OCI-LY3 (cell line): ENCODE measurements at regions not wholly inside any gene's neighbourhood (a gene's known extent, or its start where the extent isn't known, plus 50 kb on each side); places are given as distances from the start of the nearest gene placed in this dataset.

Experiments
- H2AFZ ChIP-seq: fragments of 200-600, 300-600 bp; shearing (Covaris generic); 2 replicates; pipeline ENCODE4 v1.6.0; 2014; ENCODE audit warnings: antibody characterized with exemption, low read depth, low read length
- H3K27ac ChIP-seq: fragments of 200-600, 300-600 bp; sonication (generic); 2 replicates; pipeline ENCODE4 v1.5.1; 2014; ENCODE audit warnings: mild to moderate bottlenecking, low read length, moderate library complexity, mixed read lengths
- H3K27me3 ChIP-seq: fragments of 200-600, 300-600 bp; sonication (generic); 2 replicates; pipeline ENCODE4 v1.6.1; 2014; ENCODE audit warnings: low read depth, low read length, mixed read lengths
- H3K36me3 ChIP-seq: fragments of 200-600, 300-600 bp; sonication (generic); replicated peaks from 2 replicates; pipeline ENCODE3; 2014; ENCODE audit warnings: low read depth, low read length, mixed read lengths
- H3K4me1 ChIP-seq: fragments of 300-600, 200-600 bp; sonication (generic); 2 replicates; pipeline ENCODE4 v1.6.1; 2014; ENCODE audit warnings: low read length, mixed read lengths
- H3K4me2 ChIP-seq: fragments of 200-600, 300-600 bp; sonication (generic); 2 replicates; pipeline ENCODE4 v1.6.1; 2014; ENCODE audit warnings: low read length, mixed read lengths
- H3K4me3 ChIP-seq: fragments of 300-600, 200-600 bp; sonication (generic); 2 replicates; pipeline ENCODE4 v1.5.1; 2014; ENCODE audit warnings: antibody characterized with exemption, mild to moderate bottlenecking, low read length, moderate library complexity
- H3K79me2 ChIP-seq: fragments of 300-600, 200-600 bp; shearing (Covaris generic); 2 replicates; pipeline ENCODE4 v1.6.1; 2014; ENCODE audit warnings: mild to moderate bottlenecking, low read length, mixed read lengths
- H3K9ac ChIP-seq: fragments of 300-600, 200-600 bp; shearing (Covaris generic); 2 replicates; pipeline ENCODE4 v1.6.0; 2014; ENCODE audit warnings: mild to moderate bottlenecking, low read length, moderate library complexity
- H3K9me3 ChIP-seq: fragments of 200-600, 300-600 bp; shearing (Covaris generic); 2 replicates; pipeline ENCODE4 v1.6.1; 2014; ENCODE audit warnings: low read length, mixed read lengths; ENCODE audit not compliant: insufficient read depth
- H4K20me1 ChIP-seq: fragments of 200-600, 300-600 bp; sonication (generic); 2 replicates; pipeline ENCODE4 v1.6.1; 2016; ENCODE audit warnings: low read length, mixed read lengths; ENCODE audit not compliant: insufficient read depth
- EZH2phosphoT487 ChIP-seq: fragments of 200-600 bp; shearing (Covaris generic); IDR thresholded peaks from 2 replicates; pipeline ENCODE4 v1.6.1; 2018; ENCODE audit warnings: antibody characterized with exemption, mixed run types, low read depth
- TF ChIP-seq, protein P1 (sequence below): fragments of 200-600, 300-600 bp; sonication (generic); IDR thresholded peaks from 2 replicates; pipeline ENCODE4 v1.5.1; 2014; ENCODE audit warnings: antibody characterized with exemption, low read length, low read depth

DNA sequence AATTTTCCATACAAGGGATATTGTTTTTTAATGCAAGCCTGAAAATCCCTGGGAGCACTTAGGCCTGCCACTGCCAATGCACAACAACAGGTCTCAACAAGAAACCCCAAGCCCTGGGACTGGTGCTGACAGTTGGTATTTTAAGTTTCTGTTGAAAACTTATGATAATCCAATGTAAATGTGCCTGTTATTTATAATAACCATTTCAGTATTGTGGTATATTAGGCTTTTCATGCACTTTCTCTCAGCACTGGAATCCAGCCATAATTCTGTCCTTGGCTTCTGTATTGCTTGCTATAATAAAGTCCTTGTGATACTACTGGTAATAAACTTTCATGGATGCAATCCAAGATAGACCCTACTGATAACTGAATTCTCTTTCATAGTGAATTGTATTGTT lies 218.9 kb downstream of the PCDH7 start:
- H3K9me3 ChIP-seq = no peaks in the 10 kb centered on the region
- no peak overlapping the region for H2AFZ ChIP-seq
- H3K4me1 ChIP-seq = no peaks in the 10 kb centered on the region
- no peaks in the 10 kb centered on the region for H3K79me2 ChIP-seq
- no peaks in the 10 kb centered on the region for H4K20me1 ChIP-seq
- H3K27ac ChIP-seq = no peak overlapping the region
- no peaks in the 10 kb centered on the region for H3K36me3 ChIP-seq
- no peak overlapping the region for H3K4me2 ChIP-seq
- TF ChIP-seq, protein P1, sequence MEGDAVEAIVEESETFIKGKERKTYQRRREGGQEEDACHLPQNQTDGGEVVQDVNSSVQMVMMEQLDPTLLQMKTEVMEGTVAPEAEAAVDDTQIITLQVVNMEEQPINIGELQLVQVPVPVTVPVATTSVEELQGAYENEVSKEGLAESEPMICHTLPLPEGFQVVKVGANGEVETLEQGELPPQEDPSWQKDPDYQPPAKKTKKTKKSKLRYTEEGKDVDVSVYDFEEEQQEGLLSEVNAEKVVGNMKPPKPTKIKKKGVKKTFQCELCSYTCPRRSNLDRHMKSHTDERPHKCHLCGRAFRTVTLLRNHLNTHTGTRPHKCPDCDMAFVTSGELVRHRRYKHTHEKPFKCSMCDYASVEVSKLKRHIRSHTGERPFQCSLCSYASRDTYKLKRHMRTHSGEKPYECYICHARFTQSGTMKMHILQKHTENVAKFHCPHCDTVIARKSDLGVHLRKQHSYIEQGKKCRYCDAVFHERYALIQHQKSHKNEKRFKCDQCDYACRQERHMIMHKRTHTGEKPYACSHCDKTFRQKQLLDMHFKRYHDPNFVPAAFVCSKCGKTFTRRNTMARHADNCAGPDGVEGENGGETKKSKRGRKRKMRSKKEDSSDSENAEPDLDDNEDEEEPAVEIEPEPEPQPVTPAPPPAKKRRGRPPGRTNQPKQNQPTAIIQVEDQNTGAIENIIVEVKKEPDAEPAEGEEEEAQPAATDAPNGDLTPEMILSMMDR = no peak
- no peak for TF ChIP-seq EZH2phosphoT487
- no peak overlapping the region for H3K4me3 ChIP-seq
- H3K9ac ChIP-seq = no peak overlapping the region
- H3K27me3 ChIP-seq = no peaks in the 10 kb centered on the region

DNA sequence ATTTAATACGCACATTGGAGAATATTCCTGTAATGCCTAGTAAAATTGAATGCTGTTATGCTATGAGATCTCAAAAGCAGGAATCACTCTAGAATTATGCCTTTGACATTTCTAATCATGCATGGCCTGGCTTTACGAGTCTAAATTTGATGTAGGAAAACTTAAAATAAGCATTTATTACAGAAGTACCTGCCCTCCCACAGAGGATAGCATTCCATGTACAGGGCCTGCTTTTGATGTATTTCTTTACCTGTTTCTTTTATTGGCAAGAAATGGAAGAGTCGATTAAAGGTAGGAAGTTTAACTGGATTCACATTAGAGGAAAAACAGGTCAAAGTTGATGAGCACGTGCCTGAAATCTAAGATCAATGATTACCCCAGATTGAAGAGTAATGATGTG lies 219.5 kb downstream of the PCDH7 start:
- H3K4me1 ChIP-seq = no peaks in the 10 kb centered on the region
- no peaks in the 10 kb centered on the region for H3K9me3 ChIP-seq
- TF ChIP-seq, protein P1 = no peak
- no peak for TF ChIP-seq EZH2phosphoT487
- no peaks in the 10 kb centered on the region for H3K27me3 ChIP-seq
- H3K36me3 ChIP-seq = no peaks in the 10 kb centered on the region
- no peaks in the 10 kb centered on the region for H4K20me1 ChIP-seq
- H3K4me3 ChIP-seq = no peak overlapping the region
- no peak overlapping the region for H2AFZ ChIP-seq
- H3K4me2 ChIP-seq = no peak overlapping the region
- H3K9ac ChIP-seq = no peak overlapping the region
- H3K79me2 ChIP-seq = no peaks in the 10 kb centered on the region
- H3K27ac ChIP-seq = no peak overlapping the region

DNA sequence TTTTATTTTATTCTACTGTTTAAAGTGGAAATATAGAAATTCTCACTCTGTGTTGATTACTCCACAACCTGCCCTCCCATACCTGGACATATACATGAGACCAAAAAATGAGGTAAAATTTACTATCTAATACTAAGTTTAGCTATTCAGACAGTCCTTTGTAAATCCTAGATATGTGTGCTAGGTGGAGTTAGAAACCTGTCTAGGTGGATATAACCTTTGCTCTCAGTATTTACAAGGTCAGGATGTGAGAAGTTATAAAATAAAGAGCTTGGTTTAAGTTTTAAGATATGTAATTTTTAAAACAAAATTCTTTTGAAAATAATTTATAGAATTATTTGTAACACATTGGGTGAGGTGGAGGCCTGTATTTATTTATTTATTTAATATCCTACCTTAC lies 221.5 kb downstream of the PCDH7 start:
- no peak overlapping the region for H3K9ac ChIP-seq
- no peak for TF ChIP-seq EZH2phosphoT487
- TF ChIP-seq, protein P1 = no peak
- H3K27ac ChIP-seq = no peak overlapping the region
- no peaks in the 10 kb centered on the region for H3K36me3 ChIP-seq
- no peak overlapping the region for H3K4me3 ChIP-seq
- no peak overlapping the region for H2AFZ ChIP-seq
- H3K79me2 ChIP-seq = no peaks in the 10 kb centered on the region
- no peaks in the 10 kb centered on the region for H3K4me1 ChIP-seq
- H4K20me1 ChIP-seq = no peaks in the 10 kb centered on the region
- H3K4me2 ChIP-seq = no peak overlapping the region
- H3K9me3 ChIP-seq = no peaks in the 10 kb centered on the region
- no peaks in the 10 kb centered on the region for H3K27me3 ChIP-seq

DNA sequence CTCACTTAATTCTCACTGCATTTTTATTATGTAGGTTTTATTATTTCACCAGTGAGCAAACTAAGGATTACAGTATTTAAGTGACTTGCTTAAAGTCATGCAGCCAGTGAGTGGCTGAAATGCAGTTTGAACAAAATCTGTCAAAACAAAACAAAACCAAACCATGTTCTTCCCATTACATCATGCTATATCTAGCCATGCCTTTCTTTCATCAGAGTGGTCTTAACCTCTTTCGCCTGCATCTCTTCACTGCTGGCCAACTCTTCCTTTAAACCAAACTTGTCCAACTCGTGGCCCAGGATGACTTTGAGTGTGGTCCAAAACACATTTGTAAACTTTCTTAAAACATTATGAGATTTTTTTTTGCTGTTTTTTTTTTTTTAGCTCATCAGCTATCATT lies 223.2 kb downstream of the PCDH7 start:
- no peaks in the 10 kb centered on the region for H3K79me2 ChIP-seq
- H3K27ac ChIP-seq = no peak overlapping the region
- H3K9me3 ChIP-seq = no peaks in the 10 kb centered on the region
- no peak overlapping the region for H3K4me2 ChIP-seq
- no peaks in the 10 kb centered on the region for H3K4me1 ChIP-seq
- H3K27me3 ChIP-seq = no peaks in the 10 kb centered on the region
- no peak overlapping the region for H3K9ac ChIP-seq
- no peak overlapping the region for H3K4me3 ChIP-seq
- no peaks in the 10 kb centered on the region for H3K36me3 ChIP-seq
- H4K20me1 ChIP-seq = no peaks in the 10 kb centered on the region
- H2AFZ ChIP-seq = no peak overlapping the region
- TF ChIP-seq, protein P1 = no peak
